Transverse colon (tissue), 4 donors: ENCODE measurements at regions not wholly inside any gene's neighbourhood (a gene's known extent, or its start where the extent isn't known, plus 50 kb on each side); places are given as distances from the start of the nearest gene placed in this dataset.
"Not testable (repeated sequence)": the region's sequence is repeated elsewhere in the genome, so short reads cannot be mapped to it uniquely, and the experiment has no call there.

ENCODE experiments used
- DNase-seq: peaks from one replicate; pipeline ENCODE4 v3.0.0-alpha.2; 2019
- H3K27ac ChIP-seq, 4 donors: fragments of 200-600 bp; sonication (generic); 2 replicates each; pipeline ENCODE4 v1.5.1; 2016 to 2018; ENCODE audit warnings: inconsistent platforms in 4 of 4
- H3K27me3 ChIP-seq: fragments of 200-600 bp; sonication (generic); 2 replicates; pipeline ENCODE4 v1.5.1; 2017; ENCODE audit warnings: inconsistent platforms
- H3K36me3 ChIP-seq, 4 donors: fragments of 200-600 bp; sonication (generic); 2 replicates each; pipeline ENCODE4 v1.5.1; 2017 to 2019; ENCODE audit warnings: inconsistent platforms in 4 of 4
- H3K4me1 ChIP-seq, 4 donors: fragments of 200-600 bp; sonication (generic); 2 replicates each; pipeline ENCODE4 v1.5.1; 2017 to 2020; ENCODE audit warnings: inconsistent platforms in 4 of 4
- H3K4me3 ChIP-seq, 4 donors: fragments of 200-600 bp; sonication (generic); 1 replicate in 1 of 4; 2 replicates in 3 of 4; pipeline versions ENCODE4 v1.5.1 to v1.6.1; 2017 to 2019; ENCODE audit warnings: inconsistent platforms in 4 of 4
- H3K9me3 ChIP-seq, 2 donors: fragments of 200-600 bp; sonication (generic); 2 replicates each; pipeline ENCODE4 v1.5.1; 2017 to 2019; ENCODE audit warnings: inconsistent platforms in 2 of 2
- EP300 ChIP-seq: sonication (generic); formaldehyde crosslinking; IDR thresholded peaks from one replicate; pipeline ENCODE4 v1.6.1; 2017; ENCODE audit warnings: antibody characterized with exemption, low read depth
- POLR2A ChIP-seq: fragments of 450-650 bp; IDR thresholded peaks from one replicate; pipeline ENCODE4 v1.6.1; 2016; ENCODE audit warnings: antibody characterized with exemption, mild to moderate bottlenecking, moderate library complexity
- POLR2AphosphoS5 ChIP-seq, 3 donors: sonication (generic); formaldehyde crosslinking; IDR thresholded peaks; one replicate each; pipeline ENCODE4 v1.6.1; 2016; ENCODE audit warnings: antibody characterized with exemption in 3 of 3
- WGBS, 2 donors: methylation state at CpG; one replicate each; pipeline ENCODE4 v1.1.5; 2018; ENCODE audit warnings: low coverage in 1 of 2; 5-methylcytosine and 5-hydroxymethylcytosine counted together
- in situ Hi-C, 4 donors: fragments of 200-750 bp; cut with MboI; loops; one replicate each; pipeline versions ENCODE4 v1.15.0 to v1.15.1; 2017; ENCODE audit warnings: low sequenced_read_pairs in 3 of 4, low pct_ligation_motif_present in 1 of 4, low pct_unique_long_range_greater_than_20kb in 1 of 4
- intact Hi-C: fragments of 100-400 bp; cut with DNase I; formaldehyde crosslinking; loops from one replicate; pipeline ENCODE4 v1.15.1; 2023; ENCODE audit warnings: low total_unique reads
- TF ChIP-seq, protein P1 (sequence below), 5 experiments: fragments of 200-600 bp in 3 of 5; fragments of 450-650 bp in 2 of 5; sonication (generic) in 3 of 5; IDR thresholded peaks; 1 replicate in 2 of 5; 2 replicates in 3 of 5; pipeline ENCODE4 v1.5.1; 2016 to 2017; ENCODE audit warnings: antibody characterized with exemption in 5 of 5, inconsistent platforms in 3 of 5, mild to moderate bottlenecking in 2 of 5, moderate library complexity in 1 of 5

DNA sequence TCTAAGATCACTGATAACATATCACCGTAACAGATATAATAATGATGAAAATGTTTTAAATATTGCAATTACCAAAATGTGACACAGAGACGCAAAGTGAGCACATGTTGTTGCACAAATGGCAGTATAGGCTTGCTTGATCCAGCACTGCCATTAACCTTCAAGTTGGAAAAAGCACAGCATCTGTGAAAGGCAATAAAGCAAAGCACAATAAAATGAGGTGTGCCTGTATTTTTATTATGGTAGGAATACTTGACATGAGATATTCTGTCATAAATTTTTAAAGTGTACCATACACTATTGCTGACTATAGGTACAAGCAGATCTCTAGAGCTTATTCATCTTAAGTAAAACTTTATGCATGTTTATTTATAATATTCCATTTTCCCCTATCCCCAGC lies 312.2 kb downstream of the PTH2R start:
- intact Hi-C loops: no loop called here
- 56 to 66% methylated on average over 2 of the region's 2 CpGs for WGBS, 2 donors
- H3K9me3 ChIP-seq: no peaks in the 10 kb centered on the region
- H3K27ac ChIP-seq: peak overlapping the region in 1 of 4 donors; percentile 22
- DNase-seq: no peak
- H3K36me3 ChIP-seq: no peaks in the 10 kb centered on the region
- in situ Hi-C loops: no loop called here
- H3K4me1 ChIP-seq: peaks cover 2 to 38% (median 12%) of the 10 kb centered on the region in 4 donors
- H3K27me3 ChIP-seq: no peaks in the 10 kb centered on the region
- TF ChIP-seq POLR2AphosphoS5 (IDR thresholded peaks at IDR 0.05): no peak
- no peak for TF ChIP-seq POLR2A
- TF ChIP-seq, protein P1, sequence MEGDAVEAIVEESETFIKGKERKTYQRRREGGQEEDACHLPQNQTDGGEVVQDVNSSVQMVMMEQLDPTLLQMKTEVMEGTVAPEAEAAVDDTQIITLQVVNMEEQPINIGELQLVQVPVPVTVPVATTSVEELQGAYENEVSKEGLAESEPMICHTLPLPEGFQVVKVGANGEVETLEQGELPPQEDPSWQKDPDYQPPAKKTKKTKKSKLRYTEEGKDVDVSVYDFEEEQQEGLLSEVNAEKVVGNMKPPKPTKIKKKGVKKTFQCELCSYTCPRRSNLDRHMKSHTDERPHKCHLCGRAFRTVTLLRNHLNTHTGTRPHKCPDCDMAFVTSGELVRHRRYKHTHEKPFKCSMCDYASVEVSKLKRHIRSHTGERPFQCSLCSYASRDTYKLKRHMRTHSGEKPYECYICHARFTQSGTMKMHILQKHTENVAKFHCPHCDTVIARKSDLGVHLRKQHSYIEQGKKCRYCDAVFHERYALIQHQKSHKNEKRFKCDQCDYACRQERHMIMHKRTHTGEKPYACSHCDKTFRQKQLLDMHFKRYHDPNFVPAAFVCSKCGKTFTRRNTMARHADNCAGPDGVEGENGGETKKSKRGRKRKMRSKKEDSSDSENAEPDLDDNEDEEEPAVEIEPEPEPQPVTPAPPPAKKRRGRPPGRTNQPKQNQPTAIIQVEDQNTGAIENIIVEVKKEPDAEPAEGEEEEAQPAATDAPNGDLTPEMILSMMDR (IDR thresholded peaks at IDR 0.05): no peak
- TF ChIP-seq EP300: no peak
- H3K4me3 ChIP-seq: no peak overlapping the region

DNA sequence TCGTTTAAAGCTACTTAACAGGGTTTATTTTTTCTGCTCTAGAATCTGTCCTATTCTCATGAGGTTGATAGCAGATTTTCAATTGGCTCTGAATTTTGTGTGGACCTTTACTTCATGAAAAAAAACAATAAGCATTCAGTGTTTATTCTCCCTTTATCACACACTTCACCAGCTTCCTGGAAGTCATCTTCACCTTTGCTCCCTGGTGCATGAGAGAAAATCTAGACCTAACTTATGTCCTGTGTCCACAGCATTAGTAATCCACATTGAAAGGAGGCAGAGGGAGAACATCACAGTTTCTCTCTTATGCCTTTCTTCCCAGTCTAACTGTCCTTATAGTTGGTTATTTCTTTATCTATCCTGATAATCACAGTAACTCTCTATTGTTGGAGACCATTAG lies 316.1 kb downstream of the PTH2R start:
- in situ Hi-C loops: no loop called here
- Histone ChIP-seq H3K36me3 (no peaks in the 10 kb centered on the region), H3K27ac (no peak overlapping the region), H3K4me3 (no peak overlapping the region), H3K27me3 (no peaks in the 10 kb centered on the region), H3K4me1 (peaks cover 2 to 30% (median 12%) of the 10 kb centered on the region in 4 donors), H3K9me3 (no peaks in the 10 kb centered on the region)
- TF ChIP-seq POLR2A (no peak), POLR2AphosphoS5 (IDR thresholded peaks at IDR 0.05) (no peak), EP300 (no peak)
- 22 to 35% methylated on average over 1 of the region's 1 CpG for WGBS, 2 donors
- DNase-seq: no peak
- intact Hi-C loops: loop anchor here (5.0 kb wide), 1 partner anchor 880 kb away; no protein-coding TSS in a partner anchor

DNA sequence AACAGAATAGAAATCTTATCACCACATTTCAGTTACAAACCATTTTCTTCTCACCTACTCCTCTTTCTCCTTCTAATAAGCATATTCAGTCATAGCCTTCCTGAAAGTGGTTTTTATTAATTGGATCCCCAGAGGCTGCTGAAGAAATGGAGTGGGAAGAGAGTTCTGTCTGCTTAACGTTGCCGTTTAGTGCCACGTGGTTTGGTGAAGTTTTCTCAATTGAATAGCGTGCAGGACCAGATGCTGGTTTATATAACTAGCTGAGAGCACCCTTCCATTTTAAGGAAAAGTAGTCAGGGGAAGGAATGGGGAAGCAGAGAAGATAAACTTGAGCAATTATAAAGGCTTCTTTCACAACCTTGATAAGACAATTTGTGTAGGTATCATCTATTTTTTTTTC lies 318.7 kb downstream of the PTH2R start:
- TF ChIP-seq POLR2AphosphoS5 (IDR thresholded peaks at IDR 0.05): no peak
- no peak for TF ChIP-seq POLR2A
- TF ChIP-seq, protein P1 (IDR thresholded peaks at IDR 0.05): no peak
- H3K9me3 ChIP-seq: no peaks in the 10 kb centered on the region
- in situ Hi-C loops: no loop called here
- 55 to 56% methylated on average over 4 of the region's 4 CpGs for WGBS, 2 donors
- H3K4me3 ChIP-seq: no peak overlapping the region
- H3K36me3 ChIP-seq: no peaks in the 10 kb centered on the region
- intact Hi-C loops: no loop called here
- H3K4me1 ChIP-seq: peaks cover 2 to 14% (median 8%) of the 10 kb centered on the region in 4 donors
- DNase-seq: no peak
- no peak overlapping the region for H3K27ac ChIP-seq
- H3K27me3 ChIP-seq: no peaks in the 10 kb centered on the region

DNA sequence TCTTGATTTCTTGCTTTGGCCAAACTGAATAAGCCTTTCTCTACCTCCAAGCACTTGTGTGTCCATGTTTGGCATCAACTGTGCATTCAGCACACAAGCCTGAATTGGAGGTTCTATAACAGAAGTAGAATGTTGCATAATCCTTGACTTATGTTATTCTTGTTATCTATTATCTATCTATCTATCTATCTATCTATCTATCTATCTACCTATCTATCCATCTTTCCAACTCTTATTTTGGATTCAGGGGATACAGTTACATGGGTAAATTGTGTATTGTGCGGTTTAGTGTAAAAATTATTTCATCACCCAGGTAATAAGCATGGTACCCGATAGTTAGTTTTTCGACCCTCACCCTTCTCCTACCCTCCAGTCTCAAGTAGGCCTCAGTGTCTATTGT lies 319.6 kb downstream of the PTH2R start:
- intact Hi-C loops (no loop called here), in situ Hi-C loops (no loop called here)

DNA sequence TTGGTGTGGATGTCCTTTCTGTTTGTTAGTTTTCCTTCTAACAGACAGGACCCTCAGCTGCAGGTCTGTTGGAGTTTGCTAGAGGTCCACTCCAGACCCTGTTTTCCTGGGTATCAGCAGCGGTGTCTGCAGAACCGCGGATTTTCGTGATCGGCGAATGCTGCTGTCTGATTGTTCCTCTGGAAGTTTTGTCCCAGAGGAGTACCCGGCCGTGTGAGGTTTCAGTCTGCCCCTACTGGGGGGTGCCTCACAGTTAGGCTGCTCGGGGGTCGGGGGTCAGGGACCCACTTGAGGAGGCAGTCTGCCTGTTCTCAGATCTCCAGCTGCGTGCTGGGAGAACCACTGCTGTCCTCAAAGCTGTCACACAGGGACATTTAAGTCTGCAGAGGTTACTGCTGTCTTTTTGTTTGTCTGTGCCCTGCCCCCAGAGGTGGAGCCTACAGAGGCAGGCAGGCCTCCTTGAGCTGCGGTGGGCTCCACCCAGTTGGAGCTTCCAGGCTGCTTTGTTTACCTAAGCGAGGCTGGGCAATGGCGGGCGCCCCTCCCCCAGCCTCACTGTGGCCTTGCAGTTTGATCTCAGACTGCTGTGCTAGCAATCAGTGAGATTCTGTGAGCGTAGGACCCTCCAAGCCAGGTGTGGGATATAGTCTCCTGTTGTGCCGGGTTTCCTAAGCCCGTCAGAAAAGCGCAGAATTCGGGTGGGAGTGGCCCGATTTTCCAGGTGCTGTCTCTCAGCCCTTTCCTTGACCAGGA lies 345.2 kb downstream of the PTH2R start:
- intact Hi-C loops, H3K27me3 ChIP-seq, H3K9me3 ChIP-seq, H3K4me3 ChIP-seq, H3K36me3 ChIP-seq, in situ Hi-C loops, H3K27ac ChIP-seq, DNase-seq, H3K4me1 ChIP-seq: not testable (repeated sequence)
- WGBS, 2 donors: 89% methylated on average over 18 of the region's 21 CpGs; no CpG with 5 or more reads in 1 of the 2 donors

More for the DNA sequence above, 319.6 kb downstream of the PTH2R start:
- H3K27me3 ChIP-seq: no peaks in the 10 kb centered on the region
- no peak overlapping the region for H3K27ac ChIP-seq
- no peak for DNase-seq
- H3K9me3 ChIP-seq: no peaks in the 10 kb centered on the region
- 93 to 95% methylated on average over 3 of the region's 3 CpGs for WGBS, 2 donors
- no peaks in the 10 kb centered on the region for H3K36me3 ChIP-seq
- TF ChIP-seq EP300 (no peak), POLR2A (no peak), POLR2AphosphoS5 (IDR thresholded peaks at IDR 0.05) (no peak)
- TF ChIP-seq, protein P1 (IDR thresholded peaks at IDR 0.05): no peak
- H3K4me3 ChIP-seq: no peak overlapping the region
- H3K4me1 ChIP-seq: peaks cover 2 to 14% (median 8%) of the 10 kb centered on the region in 4 donors
